ENCODE measurements at regions not wholly inside any gene's neighbourhood (a gene's known extent, or its start where the extent isn't known, plus 50 kb on each side); places are given as distances from the start of the nearest gene placed in this dataset.

DNA sequence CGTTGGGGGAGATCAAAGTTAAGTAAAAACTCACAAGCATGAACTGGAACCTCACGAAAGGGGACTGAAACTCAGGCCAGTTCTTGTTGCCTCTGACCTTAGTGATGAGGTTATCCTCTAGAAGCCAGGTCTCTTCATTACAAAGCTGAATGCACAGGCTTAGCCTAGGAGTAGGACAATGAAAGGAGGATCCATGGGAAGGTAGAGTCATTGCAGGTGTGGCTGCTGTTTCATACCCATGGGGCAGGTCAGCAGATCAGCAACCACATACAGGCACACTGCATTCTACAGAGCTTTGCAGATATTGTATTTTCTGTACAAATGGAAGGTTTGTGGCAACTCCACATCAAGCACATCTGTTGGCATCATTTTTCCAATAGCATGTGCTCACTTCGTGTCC, 341.3 kb upstream of the SOX9 start (continued):
- TF ChIP-seq, protein P1, sequence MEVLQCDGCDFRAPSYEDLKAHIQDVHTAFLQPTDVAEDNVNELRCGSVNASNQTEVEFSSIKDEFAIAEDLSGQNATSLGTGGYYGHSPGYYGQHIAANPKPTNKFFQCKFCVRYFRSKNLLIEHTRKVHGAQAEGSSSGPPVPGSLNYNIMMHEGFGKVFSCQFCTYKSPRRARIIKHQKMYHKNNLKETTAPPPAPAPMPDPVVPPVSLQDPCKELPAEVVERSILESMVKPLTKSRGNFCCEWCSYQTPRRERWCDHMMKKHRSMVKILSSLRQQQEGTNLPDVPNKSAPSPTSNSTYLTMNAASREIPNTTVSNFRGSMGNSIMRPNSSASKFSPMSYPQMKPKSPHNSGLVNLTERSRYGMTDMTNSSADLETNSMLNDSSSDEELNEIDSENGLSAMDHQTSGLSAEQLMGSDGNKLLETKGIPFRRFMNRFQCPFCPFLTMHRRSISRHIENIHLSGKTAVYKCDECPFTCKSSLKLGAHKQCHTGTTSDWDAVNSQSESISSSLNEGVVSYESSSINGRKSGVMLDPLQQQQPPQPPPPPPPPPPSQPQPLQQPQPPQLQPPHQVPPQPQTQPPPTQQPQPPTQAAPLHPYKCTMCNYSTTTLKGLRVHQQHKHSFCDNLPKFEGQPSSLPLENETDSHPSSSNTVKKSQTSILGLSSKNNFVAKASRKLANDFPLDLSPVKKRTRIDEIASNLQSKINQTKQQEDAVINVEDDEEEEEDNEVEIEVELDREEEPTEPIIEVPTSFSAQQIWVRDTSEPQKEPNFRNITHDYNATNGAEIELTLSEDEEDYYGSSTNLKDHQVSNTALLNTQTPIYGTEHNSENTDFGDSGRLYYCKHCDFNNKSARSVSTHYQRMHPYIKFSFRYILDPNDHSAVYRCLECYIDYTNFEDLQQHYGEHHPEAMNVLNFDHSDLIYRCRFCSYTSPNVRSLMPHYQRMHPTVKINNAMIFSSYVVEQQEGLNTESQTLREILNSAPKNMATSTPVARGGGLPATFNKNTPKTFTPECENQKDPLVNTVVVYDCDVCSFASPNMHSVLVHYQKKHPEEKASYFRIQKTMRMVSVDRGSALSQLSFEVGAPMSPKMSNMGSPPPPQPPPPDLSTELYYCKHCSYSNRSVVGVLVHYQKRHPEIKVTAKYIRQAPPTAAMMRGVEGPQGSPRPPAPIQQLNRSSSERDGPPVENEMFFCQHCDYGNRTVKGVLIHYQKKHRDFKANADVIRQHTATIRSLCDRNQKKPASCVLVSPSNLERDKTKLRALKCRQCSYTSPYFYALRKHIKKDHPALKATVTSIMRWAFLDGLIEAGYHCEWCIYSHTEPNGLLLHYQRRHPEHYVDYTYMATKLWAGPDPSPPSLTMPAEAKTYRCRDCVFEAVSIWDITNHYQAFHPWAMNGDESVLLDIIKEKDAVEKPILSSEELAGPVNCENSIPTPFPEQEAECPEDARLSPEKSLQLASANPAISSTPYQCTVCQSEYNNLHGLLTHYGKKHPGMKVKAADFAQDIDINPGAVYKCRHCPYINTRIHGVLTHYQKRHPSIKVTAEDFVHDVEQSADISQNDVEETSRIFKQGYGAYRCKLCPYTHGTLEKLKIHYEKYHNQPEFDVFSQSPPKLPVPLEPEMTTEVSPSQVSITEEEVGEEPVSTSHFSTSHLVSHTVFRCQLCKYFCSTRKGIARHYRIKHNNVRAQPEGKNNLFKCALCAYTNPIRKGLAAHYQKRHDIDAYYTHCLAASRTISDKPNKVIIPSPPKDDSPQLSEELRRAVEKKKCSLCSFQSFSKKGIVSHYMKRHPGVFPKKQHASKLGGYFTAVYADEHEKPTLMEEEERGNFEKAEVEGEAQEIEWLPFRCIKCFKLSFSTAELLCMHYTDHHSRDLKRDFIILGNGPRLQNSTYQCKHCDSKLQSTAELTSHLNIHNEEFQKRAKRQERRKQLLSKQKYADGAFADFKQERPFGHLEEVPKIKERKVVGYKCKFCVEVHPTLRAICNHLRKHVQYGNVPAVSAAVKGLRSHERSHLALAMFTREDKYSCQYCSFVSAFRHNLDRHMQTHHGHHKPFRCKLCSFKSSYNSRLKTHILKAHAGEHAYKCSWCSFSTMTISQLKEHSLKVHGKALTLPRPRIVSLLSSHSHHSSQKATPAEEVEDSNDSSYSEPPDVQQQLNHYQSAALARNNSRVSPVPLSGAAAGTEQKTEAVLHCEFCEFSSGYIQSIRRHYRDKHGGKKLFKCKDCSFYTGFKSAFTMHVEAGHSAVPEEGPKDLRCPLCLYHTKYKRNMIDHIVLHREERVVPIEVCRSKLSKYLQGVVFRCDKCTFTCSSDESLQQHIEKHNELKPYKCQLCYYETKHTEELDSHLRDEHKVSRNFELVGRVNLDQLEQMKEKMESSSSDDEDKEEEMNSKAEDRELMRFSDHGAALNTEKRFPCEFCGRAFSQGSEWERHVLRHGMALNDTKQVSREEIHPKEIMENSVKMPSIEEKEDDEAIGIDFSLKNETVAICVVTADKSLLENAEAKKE (CRISPR knock-in tag; IDR thresholded peaks at IDR 0.05), result no peak
- TF ChIP-seq CREB1 (CRISPR knock-in tag; IDR thresholded peaks at IDR 0.05; ENCODE audit: low read depth) (no peak), POLR2AphosphoS5 (IDR thresholded peaks at IDR 0.05; ENCODE audit: low read depth) (no peak)

- no peak overlapping the region for H3K4me3 ChIP-seq
- H3F3A ChIP-seq (replicated peaks; ENCODE audit: low read depth), result no peaks in the 10 kb centered on the region
- H3K9me2 ChIP-seq (ENCODE audit: insufficient read depth), result no peaks in the 10 kb centered on the region
- no peak overlapping the region for H2AFZ ChIP-seq
- Mint-ChIP-seq H3K9me3 (no peaks in the 10 kb centered on the region; the same call in 2 of the 3 replicates), H3K27ac (no peak overlapping the region), H3K36me3 (ENCODE audit: low read depth) (no peaks in the 10 kb centered on the region), H3K4me1 (no peaks in the 10 kb centered on the region), H3K4me3 (no peak overlapping the region), H3K27me3 (ENCODE audit: insufficient read depth, low read depth, poor library complexity) (peaks cover 5% of the 10 kb centered on the region)
- ATAC-seq (no peak), DNase-seq (ENCODE audit: low spot score) (no peak)
- no peak overlapping the region for H3K4me2 ChIP-seq
- H3K27ac ChIP-seq (ENCODE audit: low read depth), result no peak overlapping the region
- no peaks in the 10 kb centered on the region for H4K20me1 ChIP-seq (replicated peaks; ENCODE audit: insufficient read depth)
- H3K27me3 ChIP-seq (ENCODE audit: insufficient read depth), result no peaks in the 10 kb centered on the region
- H3K79me2 ChIP-seq (replicated peaks; ENCODE audit: insufficient read depth), result no peaks in the 10 kb centered on the region
- no peaks in the 10 kb centered on the region for H3K4me1 ChIP-seq (ENCODE audit: insufficient read depth)
- H3K36me3 ChIP-seq (ENCODE audit: insufficient read depth), result no peaks in the 10 kb centered on the region
- TF ChIP-seq ZNF331 (CRISPR knock-in tag; IDR thresholded peaks at IDR 0.05; ENCODE audit: low read depth), result no peak
- TF ChIP-seq, protein P2, sequence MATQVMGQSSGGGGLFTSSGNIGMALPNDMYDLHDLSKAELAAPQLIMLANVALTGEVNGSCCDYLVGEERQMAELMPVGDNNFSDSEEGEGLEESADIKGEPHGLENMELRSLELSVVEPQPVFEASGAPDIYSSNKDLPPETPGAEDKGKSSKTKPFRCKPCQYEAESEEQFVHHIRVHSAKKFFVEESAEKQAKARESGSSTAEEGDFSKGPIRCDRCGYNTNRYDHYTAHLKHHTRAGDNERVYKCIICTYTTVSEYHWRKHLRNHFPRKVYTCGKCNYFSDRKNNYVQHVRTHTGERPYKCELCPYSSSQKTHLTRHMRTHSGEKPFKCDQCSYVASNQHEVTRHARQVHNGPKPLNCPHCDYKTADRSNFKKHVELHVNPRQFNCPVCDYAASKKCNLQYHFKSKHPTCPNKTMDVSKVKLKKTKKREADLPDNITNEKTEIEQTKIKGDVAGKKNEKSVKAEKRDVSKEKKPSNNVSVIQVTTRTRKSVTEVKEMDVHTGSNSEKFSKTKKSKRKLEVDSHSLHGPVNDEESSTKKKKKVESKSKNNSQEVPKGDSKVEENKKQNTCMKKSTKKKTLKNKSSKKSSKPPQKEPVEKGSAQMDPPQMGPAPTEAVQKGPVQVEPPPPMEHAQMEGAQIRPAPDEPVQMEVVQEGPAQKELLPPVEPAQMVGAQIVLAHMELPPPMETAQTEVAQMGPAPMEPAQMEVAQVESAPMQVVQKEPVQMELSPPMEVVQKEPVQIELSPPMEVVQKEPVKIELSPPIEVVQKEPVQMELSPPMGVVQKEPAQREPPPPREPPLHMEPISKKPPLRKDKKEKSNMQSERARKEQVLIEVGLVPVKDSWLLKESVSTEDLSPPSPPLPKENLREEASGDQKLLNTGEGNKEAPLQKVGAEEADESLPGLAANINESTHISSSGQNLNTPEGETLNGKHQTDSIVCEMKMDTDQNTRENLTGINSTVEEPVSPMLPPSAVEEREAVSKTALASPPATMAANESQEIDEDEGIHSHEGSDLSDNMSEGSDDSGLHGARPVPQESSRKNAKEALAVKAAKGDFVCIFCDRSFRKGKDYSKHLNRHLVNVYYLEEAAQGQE (IDR thresholded peaks at IDR 0.05; ENCODE audit: unreplicated experiment), result no peak
- no peak for TF ChIP-seq CTCF (conservative IDR thresholded peaks at IDR 0.05; ENCODE audit: low read depth in 2 of 2)
- no peak for TF ChIP-seq STAT1 (IDR thresholded peaks at IDR 0.05; ENCODE audit: unreplicated experiment)
- no peak for TF ChIP-seq ETS1 (IDR thresholded peaks at IDR 0.05)
- no peak for TF ChIP-seq ZNF114 (CRISPR knock-in tag; IDR thresholded peaks at IDR 0.05)
- TF ChIP-seq NANOG (IDR thresholded peaks at IDR 0.05; ENCODE audit: borderline replicate concordance), result no peak
- no peak for TF ChIP-seq EZH2 (IDR thresholded peaks at IDR 0.05; ENCODE audit: low read depth, unreplicated experiment)
- TF ChIP-seq JUNB (IDR thresholded peaks at IDR 0.05; ENCODE audit: unreplicated experiment), result no peak
These were observed 340.2 kb upstream of the SOX9 start for GRCh38 chr17:71780596-71780995.

All from GM23338 (cell line).